ENCODE measurements at regions not wholly inside any gene's neighbourhood (a gene's known extent, or its start where the extent isn't known, plus 50 kb on each side); places are given as distances from the start of the nearest gene placed in this dataset.
"Not testable (repeated sequence)": the region's sequence is repeated elsewhere in the genome, so short reads cannot be mapped to it uniquely, and the experiment has no call there.

GRCh38 chr16:22436823-22437652 is 62.6 kb upstream of the CDR2 start:
- peak; percentile 79 for DNase-seq

DNA sequence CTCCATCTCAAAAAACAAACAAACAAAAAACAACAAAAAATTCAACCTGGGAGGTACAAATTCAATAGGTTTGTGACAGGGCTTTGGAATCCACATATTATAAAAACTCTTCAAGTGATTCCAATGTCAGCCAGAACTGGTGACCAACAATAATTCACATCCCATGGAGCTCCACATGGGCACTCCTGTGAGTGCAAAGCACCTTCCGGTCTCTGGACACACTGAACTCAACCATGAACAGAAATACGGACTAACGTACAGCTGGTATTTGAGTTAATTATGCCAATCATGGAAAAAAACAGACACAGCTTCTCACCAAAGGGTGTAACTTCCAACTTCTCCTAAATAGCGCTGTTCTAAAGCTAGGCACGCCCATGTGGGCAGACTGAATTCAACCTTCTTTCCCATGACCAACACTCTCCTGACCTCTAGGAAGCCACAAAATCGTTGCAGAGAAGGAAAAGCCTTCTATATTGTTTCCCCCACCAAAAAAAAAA is 62.0 kb upstream of the CDR2 start:
- not testable (repeated sequence) for DNase-seq

DNA sequence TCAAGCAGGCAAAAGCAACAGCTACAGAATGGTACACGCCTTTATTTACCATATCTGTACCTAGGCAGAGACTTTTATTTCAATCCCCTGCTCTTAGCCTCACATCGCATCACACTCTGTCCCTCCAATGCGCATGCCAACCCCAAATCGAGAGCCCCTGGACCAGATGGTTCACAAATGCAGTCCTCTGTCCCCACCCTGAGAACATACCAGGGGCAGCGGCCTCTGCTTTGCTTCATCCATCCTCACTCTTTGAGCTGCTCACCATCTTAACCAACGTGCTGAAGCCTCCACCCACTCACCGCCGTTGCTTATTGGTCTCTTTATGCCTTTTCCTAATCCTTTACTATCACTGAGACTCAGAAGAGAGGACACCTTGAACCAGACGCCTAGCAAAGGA is 56.9 kb upstream of the CDR2 start:
- DNase-seq, result not testable (repeated sequence)

GRCh38 chr16:22428654-22429053 is 54.2 kb upstream of the CDR2 start:
- DNase-seq, result no peak

GRCh38 chr16:22427556-22427955 is 53.1 kb upstream of the CDR2 start:
- DNase-seq, result no peak

DNA sequence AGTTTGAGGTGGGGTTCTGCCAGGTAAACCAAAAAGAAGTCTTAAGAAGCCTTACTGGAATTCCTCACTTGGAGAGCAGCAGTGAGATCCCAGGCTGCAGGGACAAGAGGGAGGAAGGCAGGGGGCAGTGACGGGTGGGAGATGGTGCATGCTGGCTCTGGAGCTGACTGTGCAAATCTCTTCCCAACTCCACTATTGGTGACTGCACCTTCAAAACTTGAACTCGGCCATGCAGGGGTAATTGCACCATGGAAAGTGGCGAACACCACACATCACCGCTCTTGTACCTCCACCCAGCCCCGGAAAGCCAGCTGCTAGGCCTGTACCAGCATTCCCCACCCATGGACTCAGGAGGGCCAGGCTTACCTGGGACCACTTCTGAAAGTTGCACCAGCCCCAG is 51.4 kb upstream of the CDR2 start:
- no peak for DNase-seq

GRCh38 chr16:22425036-22425801 is 50.8 kb upstream of the CDR2 start:
- DNase-seq, result no peak

GRCh38 chr16:22424161-22424937 is 49.9 kb upstream of the CDR2 start:
- DNase-seq, result no peak
